ENCODE measurements at regions not wholly inside any gene's neighbourhood (a gene's known extent, or its start where the extent isn't known, plus 50 kb on each side); places are given as distances from the start of the nearest gene placed in this dataset.

DNA sequence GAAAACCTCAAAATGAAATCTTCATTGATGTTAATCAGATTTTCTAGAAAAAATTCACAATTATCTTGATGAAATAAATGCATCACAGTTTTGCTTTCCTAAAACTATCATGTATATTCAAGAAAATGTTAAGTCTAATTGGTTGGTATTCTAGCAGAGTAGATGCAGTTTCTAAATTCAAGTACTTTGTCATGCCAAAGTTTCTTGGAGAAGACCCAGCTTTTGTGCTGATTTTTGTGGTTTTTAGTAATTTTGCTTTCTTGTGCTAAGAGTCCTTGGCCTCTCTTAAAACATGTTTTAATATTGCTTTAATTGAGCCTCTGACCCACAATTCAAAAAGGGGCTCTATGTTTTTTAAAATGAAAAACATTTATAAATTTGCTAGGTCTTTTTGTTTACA lies 924.8 kb upstream of the PTPRD start:
- DNase-seq (ENCODE audit: low read depth) = peak; percentile 2

DNA sequence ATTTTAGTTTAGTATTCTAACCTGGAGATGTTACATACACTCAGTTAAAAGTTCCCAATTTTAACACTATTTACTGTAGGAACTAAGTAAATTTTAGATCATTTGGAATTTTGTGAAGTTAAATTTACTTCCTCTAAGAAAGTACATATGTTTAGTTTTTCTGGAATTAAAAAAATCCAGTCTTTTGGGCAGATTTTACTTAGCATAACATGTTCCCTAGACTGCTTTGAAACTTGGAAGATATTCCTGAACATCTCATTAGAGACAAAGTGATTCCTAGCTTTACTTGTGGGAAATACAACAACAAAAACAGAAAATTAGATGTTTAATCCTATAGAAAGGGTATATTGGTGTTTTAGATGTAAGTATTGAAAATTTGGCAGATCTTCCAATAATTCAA lies 930.0 kb upstream of the PTPRD start:
- DNase-seq (ENCODE audit: low read depth) = no peak

DNA sequence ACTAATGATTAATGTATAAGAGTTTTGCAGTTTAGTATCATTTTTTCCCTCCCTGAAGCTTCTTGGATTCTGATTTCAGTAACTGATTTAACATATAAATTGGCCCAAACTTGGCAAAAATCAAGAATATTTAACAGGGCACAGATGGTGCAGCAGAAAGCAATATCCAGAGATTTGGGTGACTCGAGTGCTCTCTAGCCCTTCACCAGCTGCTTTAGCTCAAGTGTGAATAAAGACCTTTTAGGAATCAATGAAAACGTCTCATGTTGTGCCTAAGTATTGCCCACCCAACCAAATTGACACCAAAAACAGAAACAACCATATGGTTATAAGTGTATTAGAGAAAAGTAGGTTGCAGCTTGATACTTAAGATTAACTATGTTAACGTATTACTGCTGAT lies 933.4 kb upstream of the PTPRD start:
- DNase-seq (ENCODE audit: low read depth) = no peak

DNA sequence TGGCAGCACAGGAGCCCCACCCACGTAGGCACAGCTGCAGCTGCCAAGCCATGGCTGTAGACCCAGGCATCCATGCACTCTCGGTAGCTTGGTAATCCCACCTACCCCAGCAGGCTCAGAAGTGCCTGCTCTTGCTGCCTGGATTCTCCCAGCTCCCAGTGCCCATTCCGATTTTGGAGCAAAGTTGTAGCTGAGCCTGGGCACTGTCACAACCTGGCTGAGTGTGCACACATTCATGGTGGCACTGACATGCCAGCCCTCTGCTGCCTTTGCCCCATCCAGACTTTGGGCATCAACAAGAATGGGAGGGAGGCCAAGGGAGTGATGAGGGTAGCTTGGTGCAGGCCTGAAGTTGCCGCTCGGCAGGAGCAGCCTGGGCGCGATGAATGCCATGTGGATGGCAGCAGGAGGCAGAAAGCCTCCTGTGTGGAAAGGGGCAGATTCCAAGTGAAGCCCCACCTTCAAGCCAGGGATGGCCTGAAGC lies 936.6 kb upstream of the PTPRD start:
- no peak for DNase-seq (ENCODE audit: low read depth)

DNA sequence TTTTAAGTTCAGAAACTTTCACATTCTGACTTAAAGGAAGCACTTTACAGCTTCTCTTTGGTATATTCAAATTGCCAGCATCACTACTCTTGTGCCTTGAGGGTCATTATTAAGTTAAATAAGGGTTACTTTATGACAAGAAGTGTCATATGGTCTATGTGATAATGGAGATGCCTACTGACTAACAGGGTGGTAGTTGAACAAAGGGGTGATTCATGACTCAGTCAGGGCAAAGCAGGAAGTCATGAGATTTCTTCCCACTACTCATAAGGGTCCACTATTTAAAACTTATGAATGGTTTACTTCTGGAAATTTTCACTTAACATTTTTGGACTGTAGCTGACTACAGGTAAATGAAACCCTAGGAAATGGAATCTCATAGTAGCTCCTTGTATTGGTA lies 938.3 kb upstream of the PTPRD start:
- no peak for DNase-seq (ENCODE audit: low read depth)

DNA sequence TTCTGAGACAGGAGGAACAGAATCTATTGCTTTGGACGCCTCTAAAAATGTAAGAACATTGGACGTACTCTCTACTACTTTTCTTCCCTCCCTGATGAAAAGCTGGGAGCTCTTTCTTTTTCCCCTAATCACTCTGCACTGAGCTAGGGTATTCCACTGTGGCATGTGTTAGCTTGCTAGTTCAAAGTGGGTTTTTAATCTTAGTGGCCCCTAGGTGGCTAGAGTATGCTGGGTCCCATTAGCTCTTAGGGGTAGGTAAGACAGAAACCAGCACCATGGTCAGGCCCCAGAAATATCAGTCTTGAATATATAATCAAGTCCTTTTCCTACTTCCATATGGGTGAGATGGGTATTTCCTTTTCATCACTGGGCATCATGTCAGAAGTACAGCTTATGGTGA lies 945.2 kb upstream of the PTPRD start:
- no peak for DNase-seq (ENCODE audit: low read depth)

DNA sequence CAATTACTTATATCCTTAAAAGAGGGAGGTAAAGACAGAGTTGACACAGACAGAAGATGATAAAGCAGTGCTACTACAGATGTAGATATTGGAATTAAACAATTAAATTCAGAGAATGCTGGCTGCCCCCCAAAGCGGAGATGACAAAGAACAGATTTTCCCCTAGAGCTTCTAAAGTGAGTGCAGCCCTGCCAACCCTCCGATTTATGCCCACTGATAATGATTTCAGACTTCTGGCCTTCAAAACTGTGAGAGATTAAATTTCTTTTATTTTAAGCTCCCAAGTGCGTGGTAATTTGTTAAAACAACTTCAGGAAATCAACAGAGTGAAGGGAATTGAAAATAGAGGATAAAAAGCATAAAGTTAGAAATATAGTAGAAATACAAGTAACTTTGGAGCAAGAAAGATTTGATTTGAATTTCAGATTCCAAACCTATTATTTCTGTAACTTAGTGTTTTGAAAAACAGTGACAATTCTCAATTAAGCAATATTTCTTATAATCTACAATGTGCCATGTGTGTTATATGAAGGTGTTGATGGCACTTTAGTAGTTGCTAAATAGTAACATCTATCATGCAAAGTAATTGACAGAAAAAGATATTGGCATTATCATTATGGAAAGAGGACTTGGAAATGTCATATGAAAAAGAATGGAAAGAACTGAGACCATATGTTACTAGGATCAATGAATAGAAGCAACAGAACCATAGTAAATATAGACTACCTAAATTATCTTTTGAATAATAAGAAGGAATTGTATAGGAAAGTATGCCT lies 946.4 kb upstream of the PTPRD start:
- no peak for DNase-seq (ENCODE audit: low read depth)

DNA sequence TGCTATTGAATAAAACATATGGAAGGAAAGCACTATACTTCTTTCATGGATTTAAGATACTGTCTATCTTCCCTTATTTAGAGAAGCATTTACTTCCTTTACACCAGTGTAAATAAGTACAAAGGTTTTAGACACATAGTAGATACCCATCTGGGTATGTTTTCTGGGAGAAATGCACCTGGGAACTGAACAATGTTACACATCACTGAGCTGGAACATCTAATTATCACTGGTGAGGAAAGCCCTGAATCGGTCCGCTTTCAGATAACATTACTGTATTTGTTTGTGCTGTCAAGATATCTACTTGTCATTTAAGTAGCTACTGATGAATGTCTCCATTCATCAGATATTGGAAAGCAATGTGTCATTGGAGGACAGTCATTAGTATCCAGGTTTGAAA lies 964.7 kb upstream of the PTPRD start:
- DNase-seq (ENCODE audit: low read depth) = no peak

DNA sequence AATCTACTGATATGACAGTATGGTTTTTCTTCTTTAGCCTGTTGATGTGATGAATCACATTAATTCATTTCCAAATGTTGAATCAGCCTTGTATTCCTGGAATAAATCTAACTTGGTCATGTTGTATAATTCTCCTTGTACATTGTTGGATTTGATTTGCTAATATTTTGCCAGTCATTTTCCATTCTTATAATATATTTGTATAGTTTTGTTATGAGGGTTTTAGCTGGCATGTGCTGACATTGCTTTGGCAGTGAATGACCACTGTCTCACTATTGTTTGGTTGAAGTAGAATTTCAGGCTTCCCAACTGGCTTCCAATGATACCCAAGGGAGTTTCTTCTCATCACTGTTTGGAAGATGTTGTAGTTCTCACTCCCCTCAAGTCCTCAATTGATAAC lies 983.0 kb upstream of the PTPRD start:
- DNase-seq (ENCODE audit: low read depth) = peak; percentile 24

DNA sequence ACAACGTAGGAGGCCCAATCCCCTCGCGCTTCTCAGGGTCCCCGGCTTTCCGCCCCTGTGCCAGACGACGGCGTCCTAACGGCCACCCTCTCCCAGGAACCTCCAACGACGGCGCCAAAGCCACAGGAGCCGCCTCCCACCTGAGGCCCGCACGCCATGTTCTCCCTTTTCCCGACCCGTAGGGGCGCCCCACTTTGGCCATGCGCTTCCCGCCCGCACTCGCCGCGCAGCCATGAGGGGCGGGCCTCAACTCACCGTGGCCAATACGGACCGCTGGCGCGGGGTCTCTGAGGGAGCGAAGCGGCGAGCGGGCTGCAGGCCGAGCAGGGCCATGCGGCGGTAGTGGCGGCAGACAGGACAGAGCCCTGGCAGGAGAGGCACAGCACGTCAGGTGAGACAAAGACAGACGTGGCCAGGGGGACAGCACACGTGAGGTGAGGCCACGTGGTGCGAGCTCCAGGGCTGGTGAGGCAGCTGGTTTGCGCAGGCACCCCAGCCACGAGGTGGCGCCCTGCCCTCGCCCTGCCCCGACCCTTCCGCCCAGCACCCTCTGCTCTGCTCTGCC lies 1005.5 kb upstream of the PTPRD start:
- DNase-seq (ENCODE audit: low read depth) = no peak

DNA sequence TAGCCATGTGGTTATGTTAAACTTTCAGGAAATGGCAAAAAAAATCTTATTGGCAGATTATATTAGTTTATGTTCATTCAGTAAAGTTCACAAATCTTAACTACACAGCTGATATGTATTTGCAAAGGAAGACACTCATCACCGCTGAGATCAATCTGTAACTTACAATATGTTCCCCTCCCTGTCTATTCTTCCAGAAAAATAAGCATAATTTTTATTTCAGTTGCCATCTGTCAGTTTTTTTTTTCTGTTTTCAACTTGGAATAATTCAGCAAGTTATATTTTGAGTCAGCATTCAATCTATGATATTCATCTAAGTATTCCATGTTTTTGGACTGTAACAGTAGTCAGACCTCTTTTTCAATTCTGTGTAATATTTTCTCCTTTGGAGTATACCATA lies 1019.9 kb upstream of the PTPRD start:
- no peak for DNase-seq (ENCODE audit: low read depth)

DNA sequence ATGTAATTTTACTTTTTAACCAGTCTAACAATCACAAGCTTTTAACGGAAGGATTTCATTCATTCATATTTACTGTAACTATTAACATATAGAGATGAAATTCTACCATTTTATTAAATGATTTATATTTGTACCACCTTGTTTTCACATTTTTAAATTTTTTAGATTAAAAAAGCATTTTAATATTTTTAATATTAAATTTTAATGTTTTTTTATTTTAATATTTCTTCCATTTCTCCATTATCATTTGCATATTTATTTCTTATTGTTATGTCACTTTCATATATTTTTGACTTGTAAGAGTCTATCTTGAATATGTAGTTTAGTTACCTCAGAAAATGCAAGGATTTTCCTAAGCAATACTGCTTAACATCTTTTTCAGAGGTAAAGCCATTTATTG lies 1034.0 kb upstream of the PTPRD start:
- no peak for DNase-seq (ENCODE audit: low read depth)

DNA sequence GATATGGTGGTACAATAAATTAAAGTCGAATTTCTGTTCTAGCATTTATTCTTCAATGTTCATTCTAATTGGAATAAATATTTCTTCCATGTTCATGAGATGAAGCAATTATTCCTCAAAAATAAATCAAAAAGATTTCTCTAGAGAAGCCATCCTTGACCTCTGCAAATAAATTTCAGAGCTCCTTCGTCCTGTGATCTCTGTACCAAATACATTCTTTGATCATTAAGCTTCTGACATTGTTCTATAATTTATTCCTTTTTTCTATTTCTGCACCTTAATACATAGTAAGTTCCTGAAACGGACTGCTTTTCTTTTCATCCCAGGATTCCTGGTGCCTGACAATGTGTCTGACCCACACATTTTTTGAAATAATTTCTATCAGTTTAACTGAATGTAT lies 1039.3 kb upstream of the TYRP1 start:
- DNase-seq (ENCODE audit: low read depth) = no peak

DNA sequence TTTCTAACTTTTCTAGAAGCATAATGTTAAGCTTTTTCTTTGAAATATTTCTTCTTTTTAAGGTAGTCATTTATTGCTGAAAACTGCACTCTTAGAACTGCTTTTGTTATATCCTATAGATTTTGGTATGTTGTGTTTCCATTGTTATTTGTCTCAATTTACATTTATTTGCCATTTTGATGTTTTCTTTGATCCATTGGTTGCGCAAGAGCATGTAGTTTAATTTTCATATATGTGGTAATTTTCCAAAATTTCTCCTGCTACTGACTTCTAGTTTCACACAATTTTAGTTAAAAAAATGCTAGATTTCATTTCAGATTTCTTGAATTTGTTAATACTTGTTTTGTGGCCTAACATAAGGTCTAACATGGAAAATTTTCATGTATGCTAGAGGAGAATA lies 1029.3 kb upstream of the TYRP1 start:
- DNase-seq (ENCODE audit: low read depth) = no peak

DNA sequence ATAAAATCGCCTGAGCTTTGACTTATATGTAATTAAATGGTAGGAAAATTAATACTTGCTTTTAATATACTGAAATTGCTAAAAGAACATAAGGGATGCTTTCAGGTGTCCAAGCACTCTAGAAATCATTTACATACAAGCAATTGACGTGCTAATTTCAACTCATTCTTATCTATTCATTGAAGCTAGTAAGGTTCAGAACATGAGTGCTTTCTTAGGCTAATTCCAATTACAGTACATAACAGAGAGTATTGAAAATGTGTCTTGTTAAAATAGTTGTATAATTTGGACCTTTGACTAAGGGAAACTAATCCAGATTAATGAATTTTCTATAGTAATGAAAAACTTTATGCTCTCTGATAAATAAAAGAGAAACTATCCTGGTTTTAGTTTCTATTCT lies 1016.4 kb upstream of the TYRP1 start:
- no peak for DNase-seq (ENCODE audit: low read depth)

DNA sequence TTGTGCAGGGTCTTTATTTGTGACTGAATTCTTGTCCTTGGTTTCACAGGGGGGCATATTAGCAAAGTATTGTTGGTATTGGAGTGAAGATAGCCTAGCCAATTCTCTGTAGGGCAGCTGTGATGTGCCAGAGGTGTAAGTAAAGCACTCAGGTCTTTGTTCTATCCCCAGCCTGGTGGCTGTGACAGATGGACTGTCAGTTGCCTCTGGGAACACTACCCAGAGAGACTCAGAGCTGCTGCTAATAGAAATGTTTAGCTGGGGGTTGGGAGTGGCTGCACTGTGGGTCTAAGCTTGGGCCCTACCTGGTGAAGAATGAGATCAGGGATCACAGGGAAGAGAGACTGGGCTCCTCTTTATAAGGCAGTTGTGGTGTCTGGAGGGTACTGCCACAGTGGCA lies 1006.5 kb upstream of the TYRP1 start:
- DNase-seq (ENCODE audit: low read depth) = no peak

DNA sequence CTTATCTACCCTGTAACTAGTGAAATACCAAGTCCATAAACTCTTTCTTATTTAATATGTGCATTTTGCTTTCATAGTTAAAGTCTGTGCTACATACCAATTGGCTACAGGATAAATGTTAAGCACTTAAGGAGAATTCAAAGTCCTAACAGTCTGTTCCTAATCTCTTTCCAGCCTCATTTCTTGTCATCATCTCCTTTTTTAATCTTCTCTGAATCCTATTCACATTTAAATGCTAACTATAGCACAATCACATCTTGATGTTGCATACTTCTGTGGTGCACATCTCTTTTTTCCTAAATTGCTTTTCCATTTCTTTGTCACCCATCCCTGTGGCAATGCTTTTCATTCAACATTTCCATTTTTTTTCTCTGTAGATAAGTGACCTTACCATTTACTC lies 996.1 kb upstream of the TYRP1 start:
- DNase-seq (ENCODE audit: low read depth) = no peak

DNA sequence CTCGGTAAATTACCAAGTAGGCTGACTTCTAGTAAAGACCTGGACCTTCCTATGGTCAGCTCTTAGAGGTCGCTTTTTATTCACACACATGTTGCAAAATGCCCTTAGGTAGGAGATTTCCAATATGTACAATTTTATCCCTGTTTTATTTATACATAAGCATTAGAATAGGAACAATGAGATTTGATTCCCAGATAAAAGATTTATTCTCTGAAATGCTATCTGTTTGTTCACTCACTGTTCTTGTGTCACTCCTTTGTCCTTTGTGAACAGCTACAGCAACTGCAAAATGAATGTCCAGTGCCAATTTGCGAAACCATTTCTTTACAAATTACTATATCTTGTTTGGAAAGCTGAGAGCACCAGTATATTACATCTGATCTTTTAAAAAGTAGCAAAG lies 991.5 kb upstream of the TYRP1 start:
- no peak for DNase-seq (ENCODE audit: low read depth)

DNA sequence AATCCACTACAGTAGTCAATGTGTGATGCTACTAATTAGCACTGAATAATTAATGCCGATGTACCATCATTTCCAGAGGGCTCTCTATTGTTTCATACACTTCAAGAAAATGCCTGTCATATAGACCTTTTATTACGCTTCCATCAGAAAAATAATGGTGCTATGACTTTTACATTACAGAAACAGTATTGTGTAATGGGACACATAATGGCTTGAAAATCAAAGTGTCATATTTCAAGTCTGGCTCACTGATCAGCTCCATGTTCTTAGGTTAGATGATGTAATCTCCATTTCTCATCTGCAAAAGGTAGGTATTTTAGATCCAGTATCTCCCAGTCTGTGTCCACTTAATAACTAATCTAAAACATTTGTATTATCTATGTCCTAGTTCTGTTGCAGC lies 990.6 kb upstream of the TYRP1 start:
- DNase-seq (ENCODE audit: low read depth) = peak; percentile 2

DNA sequence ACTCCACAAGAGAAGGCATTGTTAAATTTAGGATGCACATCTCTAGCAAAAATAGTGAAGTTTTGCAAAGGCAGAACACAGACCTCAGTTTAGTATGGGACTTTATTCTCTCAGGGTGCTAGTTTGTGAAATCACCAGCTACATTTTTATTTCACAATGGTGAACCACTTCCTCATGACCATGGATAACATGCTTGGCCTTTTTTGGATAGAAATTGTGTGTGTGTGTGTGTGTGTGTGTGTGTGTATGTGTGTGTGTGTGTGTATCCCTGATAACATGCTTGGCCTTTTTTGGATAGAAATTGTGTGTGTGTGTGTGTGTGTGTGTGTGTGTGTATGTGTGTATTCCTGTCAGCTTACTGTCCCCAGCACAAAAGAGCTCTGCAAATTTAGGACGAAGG lies 989.0 kb upstream of the TYRP1 start:
- DNase-seq (ENCODE audit: low read depth) = peak; percentile 33

DNA sequence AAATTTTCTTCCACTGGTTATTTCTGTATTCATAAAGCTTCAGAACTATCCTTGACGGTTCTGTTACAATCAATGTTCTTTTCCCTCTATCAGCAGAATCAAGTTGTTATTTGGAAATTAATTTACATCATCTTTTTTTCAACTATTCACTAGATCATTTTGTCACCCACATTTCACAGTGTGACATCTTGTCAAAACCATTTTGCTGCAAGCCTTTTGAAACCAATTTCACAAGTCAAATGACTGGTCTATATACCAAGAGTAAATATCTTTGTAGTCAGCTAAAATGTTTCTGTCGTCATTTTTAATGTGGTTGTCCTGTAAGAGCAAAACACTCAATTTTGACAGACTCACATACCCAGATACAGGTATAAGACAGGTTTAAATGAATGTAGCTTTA lies 984.3 kb upstream of the TYRP1 start:
- DNase-seq (ENCODE audit: low read depth) = no peak

DNA sequence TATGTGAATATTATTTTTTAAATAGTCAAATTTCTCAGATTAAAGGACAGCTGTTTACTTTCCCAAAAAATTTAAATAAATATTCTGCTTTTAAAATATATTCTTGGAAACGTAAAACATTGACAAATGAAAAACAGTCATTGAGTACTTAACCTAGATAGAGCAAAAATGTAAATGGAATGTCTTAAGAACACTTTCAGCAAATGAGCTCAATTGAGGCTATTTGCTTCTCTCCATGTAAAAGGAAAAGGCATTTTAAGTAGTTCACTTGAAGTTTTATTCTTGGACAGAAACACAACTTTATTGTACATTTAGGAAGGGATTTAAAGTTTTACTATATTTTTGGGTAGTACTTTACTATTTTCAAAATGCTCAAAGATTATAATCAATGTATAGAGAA lies 983.6 kb upstream of the TYRP1 start:
- no peak for DNase-seq (ENCODE audit: low read depth)

DNA sequence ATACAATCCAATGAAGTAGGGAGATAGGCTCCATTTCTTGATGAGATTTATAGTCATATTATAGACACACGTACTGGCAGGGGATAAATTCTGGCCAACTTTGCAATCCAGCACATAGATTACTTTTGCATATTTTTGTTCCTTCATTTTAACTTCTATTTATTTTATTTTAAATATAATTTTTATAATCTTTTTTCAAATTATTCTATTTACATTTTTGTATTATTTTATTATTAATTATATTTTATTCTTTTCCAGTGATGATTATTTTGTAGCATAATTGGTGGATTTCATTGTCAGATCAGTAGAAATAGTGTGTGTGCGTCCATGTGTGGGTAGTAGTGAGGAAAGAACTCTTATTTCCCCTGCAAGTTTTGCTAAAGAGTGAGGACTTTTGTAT lies 980.1 kb upstream of the TYRP1 start:
- DNase-seq (ENCODE audit: low read depth) = no peak

DNA sequence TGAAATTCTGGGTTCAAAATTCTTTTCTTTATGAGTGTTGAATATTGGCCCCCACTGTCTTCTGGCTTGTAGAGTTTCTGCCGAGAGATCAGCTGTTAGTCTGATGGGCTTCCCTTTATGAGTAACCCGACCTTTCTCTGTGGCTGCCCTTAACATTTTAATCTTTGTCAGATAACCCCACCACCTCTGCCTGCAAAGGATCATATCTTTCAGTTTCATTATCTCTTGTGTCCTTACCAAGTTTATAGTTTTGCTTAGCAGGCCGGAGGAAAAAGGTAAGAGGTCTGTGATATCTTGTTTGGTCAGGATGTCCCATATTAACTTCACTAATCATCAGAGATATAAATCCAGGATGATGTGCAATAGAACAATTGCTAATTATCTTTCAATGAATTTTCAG lies 970.2 kb upstream of the TYRP1 start:
- no peak for DNase-seq (ENCODE audit: low read depth)
